Fibroblast of skin of abdomen (primary cell): ENCODE measurements at regions not wholly inside any gene's neighbourhood (a gene's known extent, or its start where the extent isn't known, plus 50 kb on each side); places are given as distances from the start of the nearest gene placed in this dataset.
"Not testable (repeated sequence)": the region's sequence is repeated elsewhere in the genome, so short reads cannot be mapped to it uniquely, and the experiment has no call there.

Experiments
- DNase-seq: peaks from one replicate; pipeline ENCODE4 v3.0.0-alpha.2; 2013

GRCh38 chr16:79887541-79888540, 287.3 kb upstream of the MAF start:
- no peak for DNase-seq

- no peak for DNase-seq
These were observed 284.8 kb upstream of the MAF start for GRCh38 chr16:79885320-79885719.

GRCh38 chr16:79883494-79883893, 283.0 kb upstream of the MAF start:
- DNase-seq: no peak

GRCh38 chr16:79882340-79883005, 281.9 kb upstream of the MAF start:
- no peak for DNase-seq

GRCh38 chr16:79881107-79881506, 280.6 kb upstream of the MAF start:
- not testable (repeated sequence) for DNase-seq

GRCh38 chr16:79876332-79876730, 275.8 kb upstream of the MAF start:
- DNase-seq: no peak

GRCh38 chr16:79874391-79874790, 273.9 kb upstream of the MAF start:
- DNase-seq: no peak

GRCh38 chr16:79873825-79874224, 273.3 kb upstream of the MAF start:
- no peak for DNase-seq

DNA sequence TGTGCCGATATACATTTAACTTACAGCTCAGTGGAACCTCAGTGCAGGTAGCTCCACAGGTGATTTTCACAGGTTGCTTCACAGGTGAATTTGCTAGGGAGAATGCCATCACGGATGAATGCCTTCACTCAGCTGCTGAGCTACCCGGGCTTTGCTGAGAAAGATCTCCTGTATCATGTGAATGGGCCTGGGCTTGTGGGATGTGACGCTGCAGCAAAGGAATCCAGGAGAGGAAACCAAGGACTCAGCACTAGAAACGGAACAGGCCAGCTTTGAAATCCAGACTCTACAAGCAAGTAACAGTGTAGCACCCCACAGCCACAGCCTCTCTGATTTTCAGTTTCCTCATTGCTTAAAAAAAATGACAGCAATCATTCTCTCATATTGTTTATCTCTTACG, 271.4 kb upstream of the MAF start:
- DNase-seq: no peak

- DNase-seq: no peak
These were observed 269.7 kb upstream of the MAF start for GRCh38 chr16:79870016-79870886.

- no peak for DNase-seq
These were observed 268.9 kb upstream of the MAF start for GRCh38 chr16:79869304-79870015.

- DNase-seq: no peak
These were observed 268.3 kb upstream of the MAF start for GRCh38 chr16:79868841-79869240.

- no peak for DNase-seq
These were observed 267.0 kb upstream of the MAF start for GRCh38 chr16:79867425-79867997.

- DNase-seq: no peak
These were observed 265.4 kb upstream of the MAF start for GRCh38 chr16:79865918-79866317.

- no peak for DNase-seq
These were observed 264.3 kb upstream of the MAF start for GRCh38 chr16:79864781-79865391.

DNA sequence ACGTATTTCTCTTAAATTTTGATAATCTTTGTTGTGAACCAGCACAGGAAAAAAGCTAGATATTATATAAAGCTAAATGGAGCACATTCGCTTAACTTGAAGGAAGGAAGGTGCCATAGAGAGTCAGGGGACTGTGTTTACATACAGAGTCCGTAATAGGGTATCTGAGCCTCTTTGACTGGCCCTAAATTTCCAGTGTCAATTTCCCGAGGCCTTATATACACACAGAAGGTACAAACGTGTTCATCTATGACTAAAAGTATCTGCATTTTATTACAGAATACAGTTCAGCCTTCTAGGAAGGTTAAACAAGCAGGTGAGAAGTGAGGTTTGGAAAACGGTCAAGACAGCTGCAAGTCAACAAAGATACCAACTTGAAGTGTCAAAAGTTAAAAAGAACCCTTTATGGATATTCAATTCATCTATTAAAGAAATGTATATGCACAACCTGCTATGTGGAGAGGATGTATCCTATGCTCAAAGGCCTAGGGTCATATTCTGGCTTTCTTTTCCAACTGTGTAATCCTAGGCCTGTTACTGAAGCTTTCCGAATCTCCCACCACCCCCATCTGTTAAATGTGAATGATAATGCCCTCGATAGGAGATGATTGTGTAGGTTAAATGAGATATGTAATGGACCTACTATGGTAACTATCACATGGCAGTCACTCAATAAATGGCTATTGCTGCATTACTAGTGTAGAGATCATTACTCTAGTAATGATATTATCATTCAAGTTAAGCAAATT, 263.7 kb upstream of the MAF start:
- DNase-seq: no peak

GRCh38 chr16:79863128-79864031, 262.8 kb upstream of the MAF start:
- DNase-seq: no peak

DNA sequence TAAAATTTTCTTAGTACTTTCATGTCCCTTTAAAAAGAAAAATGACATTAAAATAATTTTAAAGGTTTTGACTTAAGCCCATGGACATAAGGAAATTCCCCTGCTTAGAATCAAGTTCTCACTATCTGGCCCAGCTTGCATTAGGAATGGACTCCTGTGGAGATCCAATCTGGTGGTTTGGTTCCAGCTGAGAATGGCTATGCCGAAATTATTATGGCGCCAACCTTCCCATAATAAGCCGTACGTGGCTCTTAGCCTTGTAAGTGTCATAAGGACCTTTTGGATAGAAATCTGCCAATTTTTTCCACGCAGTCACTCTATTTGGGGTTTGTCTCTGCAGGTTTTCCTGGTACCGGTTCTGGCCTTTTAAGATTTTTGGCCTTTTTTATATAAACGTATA, 262.1 kb upstream of the MAF start:
- DNase-seq: no peak

GRCh38 chr16:79856581-79856980, 256.0 kb upstream of the MAF start:
- DNase-seq: no peak
